Peyer's patch (tissue), 4 donors: ENCODE measurements at regions not wholly inside any gene's neighbourhood (a gene's known extent, or its start where the extent isn't known, plus 50 kb on each side); places are given as distances from the start of the nearest gene placed in this dataset.

ENCODE experiments used
- DNase-seq, 3 donors: peaks; one replicate each; pipeline ENCODE4 v3.0.0-alpha.2; 2017 to 2019
- H3K27ac ChIP-seq, 4 donors: fragments of 200-600 bp; sonication (generic); one replicate each; pipeline ENCODE4 v1.5.1; 2016 to 2019
- H3K27me3 ChIP-seq, 2 donors: fragments of 200-600 bp; sonication (generic); one replicate each; pipeline ENCODE4 v1.5.1; 2019
- H3K36me3 ChIP-seq, 3 donors: fragments of 200-600 bp; sonication (generic); one replicate each; pipeline ENCODE4 v1.5.1; 2016 to 2019
- H3K4me1 ChIP-seq, 4 donors: fragments of 200-600 bp; sonication (generic); one replicate each; pipeline ENCODE4 v1.5.1; 2016 to 2019
- H3K4me3 ChIP-seq, 4 donors: fragments of 200-600 bp; sonication (generic); 1 replicate in 3 of 4; 2 replicates in 1 of 4; pipeline ENCODE4 v1.5.1; 2016 to 2019; ENCODE audit warnings: mild to moderate bottlenecking in 1 of 4
- H3K9me3 ChIP-seq, 4 donors: fragments of 200-600 bp; sonication (generic); one replicate each; pipeline ENCODE4 v1.5.1; 2016 to 2019; ENCODE audit warnings: mild to moderate bottlenecking in 1 of 4
- POLR2A ChIP-seq, 2 donors: fragments of 450-650 bp; IDR thresholded peaks; one replicate each; pipeline ENCODE4 v1.5.1; 2017; ENCODE audit warnings: antibody characterized with exemption in 2 of 2, mild to moderate bottlenecking in 2 of 2, moderate library complexity in 2 of 2
- TF ChIP-seq, protein P1 (sequence below), 6 experiments: fragments of 450-650 bp in 4 of 6; fragments of 200-600 bp in 2 of 6; sonication (generic) in 1 of 6; IDR thresholded peaks; one replicate each; pipeline ENCODE4 v1.5.1; 2017 to 2019; ENCODE audit warnings: antibody characterized with exemption in 6 of 6, mild to moderate bottlenecking in 3 of 6, moderate library complexity in 1 of 6

DNA sequence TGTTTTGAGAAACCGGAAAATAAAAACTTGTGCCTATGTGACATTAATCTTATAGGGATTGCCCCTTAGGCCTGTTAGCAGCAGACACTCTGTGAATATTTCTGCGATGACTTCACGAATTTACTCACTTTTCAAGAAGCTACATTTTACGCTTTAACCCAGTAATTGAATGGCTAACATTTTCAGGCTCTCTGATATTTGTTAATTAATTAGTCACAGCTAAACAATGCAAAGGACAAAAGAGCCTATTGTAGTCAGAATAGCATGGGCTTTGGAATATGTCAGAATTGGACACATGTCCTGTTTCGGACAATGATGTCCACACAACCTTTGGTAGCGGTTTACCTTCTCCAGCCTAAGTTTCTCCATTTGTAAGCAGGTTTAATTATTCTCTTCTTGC lies 506.6 kb downstream of the EFNB2 start:
- Histone ChIP-seq H3K36me3 (no peaks in the 10 kb centered on the region), H3K4me3 (no peak overlapping the region), H3K9me3 (no peaks in the 10 kb centered on the region), H3K4me1 (no peaks in the 10 kb centered on the region), H3K27ac (no peak overlapping the region), H3K27me3 (no peaks in the 10 kb centered on the region)
- DNase-seq = no peak
- no peak for TF ChIP-seq POLR2A (IDR thresholded peaks at IDR 0.05)
- TF ChIP-seq, protein P1, sequence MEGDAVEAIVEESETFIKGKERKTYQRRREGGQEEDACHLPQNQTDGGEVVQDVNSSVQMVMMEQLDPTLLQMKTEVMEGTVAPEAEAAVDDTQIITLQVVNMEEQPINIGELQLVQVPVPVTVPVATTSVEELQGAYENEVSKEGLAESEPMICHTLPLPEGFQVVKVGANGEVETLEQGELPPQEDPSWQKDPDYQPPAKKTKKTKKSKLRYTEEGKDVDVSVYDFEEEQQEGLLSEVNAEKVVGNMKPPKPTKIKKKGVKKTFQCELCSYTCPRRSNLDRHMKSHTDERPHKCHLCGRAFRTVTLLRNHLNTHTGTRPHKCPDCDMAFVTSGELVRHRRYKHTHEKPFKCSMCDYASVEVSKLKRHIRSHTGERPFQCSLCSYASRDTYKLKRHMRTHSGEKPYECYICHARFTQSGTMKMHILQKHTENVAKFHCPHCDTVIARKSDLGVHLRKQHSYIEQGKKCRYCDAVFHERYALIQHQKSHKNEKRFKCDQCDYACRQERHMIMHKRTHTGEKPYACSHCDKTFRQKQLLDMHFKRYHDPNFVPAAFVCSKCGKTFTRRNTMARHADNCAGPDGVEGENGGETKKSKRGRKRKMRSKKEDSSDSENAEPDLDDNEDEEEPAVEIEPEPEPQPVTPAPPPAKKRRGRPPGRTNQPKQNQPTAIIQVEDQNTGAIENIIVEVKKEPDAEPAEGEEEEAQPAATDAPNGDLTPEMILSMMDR (IDR thresholded peaks at IDR 0.05) = no peak

DNA sequence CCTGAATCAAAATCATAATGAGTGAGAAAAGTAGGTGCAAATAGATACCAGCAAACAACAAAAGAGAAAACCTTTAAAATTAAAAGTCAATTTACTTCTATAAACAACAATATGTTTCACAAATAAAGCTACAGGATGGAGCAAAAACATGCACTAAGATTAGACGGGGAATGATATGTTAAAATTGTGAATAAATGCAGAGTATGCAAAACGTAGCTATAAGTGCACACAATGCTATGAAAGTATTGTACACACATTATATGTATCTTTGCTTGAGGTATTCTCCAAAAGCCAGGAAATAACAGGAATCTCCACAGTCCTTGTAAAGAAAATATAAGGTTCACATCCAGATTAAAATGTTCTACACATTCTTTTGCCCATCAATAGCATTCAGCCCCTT lies 523.9 kb downstream of the EFNB2 start:
- H3K9me3 ChIP-seq = no peaks in the 10 kb centered on the region
- H3K36me3 ChIP-seq = no peaks in the 10 kb centered on the region
- TF ChIP-seq, protein P1 (IDR thresholded peaks at IDR 0.05) = no peak
- no peak for TF ChIP-seq POLR2A (IDR thresholded peaks at IDR 0.05)
- no peaks in the 10 kb centered on the region for H3K4me1 ChIP-seq
- no peak overlapping the region for H3K4me3 ChIP-seq
- no peak for DNase-seq
- no peak overlapping the region for H3K27ac ChIP-seq
- H3K27me3 ChIP-seq = no peaks in the 10 kb centered on the region

DNA sequence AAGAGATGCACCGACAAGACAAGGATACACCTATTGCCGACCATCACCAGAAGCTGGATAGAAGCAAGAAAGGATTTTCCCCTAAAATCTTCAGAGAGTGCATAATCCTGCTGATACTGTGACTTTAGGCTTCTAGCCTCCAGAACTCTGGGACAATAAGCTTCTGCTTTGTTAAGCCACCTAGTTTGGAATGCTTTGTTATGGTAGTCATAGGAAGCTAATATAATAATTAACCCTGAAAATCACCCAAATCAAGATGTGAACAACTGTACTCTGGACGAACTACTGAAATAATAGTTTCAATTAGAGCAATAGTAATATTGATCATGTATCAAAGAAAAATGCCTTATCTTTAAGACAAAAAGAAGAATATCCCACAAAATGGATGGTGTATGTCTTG lies 524.6 kb downstream of the EFNB2 start:
- DNase-seq = no peak
- no peaks in the 10 kb centered on the region for H3K4me1 ChIP-seq

DNA sequence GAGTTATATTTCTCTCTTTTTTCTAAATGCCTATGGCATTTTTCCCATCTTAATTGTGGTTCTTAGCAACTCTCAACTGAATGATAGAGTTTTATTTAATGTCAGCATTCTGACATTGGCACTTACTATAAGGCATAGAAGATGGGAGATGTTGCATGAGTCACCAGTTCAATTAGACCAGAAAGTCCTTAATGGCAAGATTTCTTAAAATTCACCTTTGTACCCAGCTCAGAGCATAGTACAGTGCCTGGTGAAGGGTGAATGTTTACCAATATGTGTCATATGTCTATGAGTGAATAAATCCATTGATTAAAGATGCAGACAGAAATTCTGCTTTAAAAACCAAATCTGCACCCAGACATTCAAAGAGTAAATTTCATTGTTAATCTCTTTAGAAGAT lies 526.9 kb downstream of the EFNB2 start:
- no peak for DNase-seq
- H3K4me1 ChIP-seq = no peaks in the 10 kb centered on the region

More for the DNA sequence above, 524.6 kb downstream of the EFNB2 start:
- Histone ChIP-seq H3K27me3 (no peaks in the 10 kb centered on the region), H3K9me3 (no peaks in the 10 kb centered on the region), H3K27ac (no peak overlapping the region), H3K36me3 (no peaks in the 10 kb centered on the region), H3K4me3 (no peak overlapping the region)
- no peak for TF ChIP-seq POLR2A (IDR thresholded peaks at IDR 0.05)
- TF ChIP-seq, protein P1 (IDR thresholded peaks at IDR 0.05) = no peak

DNA sequence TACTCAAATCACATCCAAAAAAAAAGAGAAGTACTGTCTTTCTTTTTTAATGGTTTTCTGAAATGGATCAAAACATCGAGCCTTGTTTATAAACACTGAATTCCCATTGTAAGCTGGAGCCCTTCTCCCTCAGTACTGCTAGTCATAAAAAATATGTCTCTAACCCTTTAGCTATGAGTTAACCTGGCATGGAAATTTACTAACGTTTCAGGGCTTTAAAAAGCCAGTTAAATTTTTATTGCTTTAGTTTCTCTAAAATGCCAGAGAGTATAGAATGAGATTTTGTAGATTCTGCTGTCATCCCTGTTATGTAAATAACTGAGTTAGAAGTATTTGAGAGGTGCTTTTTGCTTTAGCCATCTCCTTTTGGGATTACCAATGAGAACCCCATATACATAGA lies 528.3 kb downstream of the EFNB2 start:
- no peaks in the 10 kb centered on the region for H3K36me3 ChIP-seq
- H3K27ac ChIP-seq = no peak overlapping the region
- H3K4me1 ChIP-seq = no peaks in the 10 kb centered on the region
- no peaks in the 10 kb centered on the region for H3K9me3 ChIP-seq
- TF ChIP-seq, protein P1 (IDR thresholded peaks at IDR 0.05) = no peak
- TF ChIP-seq POLR2A (IDR thresholded peaks at IDR 0.05) = no peak
- H3K4me3 ChIP-seq = no peak overlapping the region
- H3K27me3 ChIP-seq = no peaks in the 10 kb centered on the region
- no peak for DNase-seq

More for the DNA sequence above, 526.9 kb downstream of the EFNB2 start:
- H3K27me3 ChIP-seq = no peaks in the 10 kb centered on the region
- H3K27ac ChIP-seq = no peak overlapping the region
- no peaks in the 10 kb centered on the region for H3K36me3 ChIP-seq
- TF ChIP-seq, protein P1 (IDR thresholded peaks at IDR 0.05) = no peak
- TF ChIP-seq POLR2A (IDR thresholded peaks at IDR 0.05) = no peak
- H3K4me3 ChIP-seq = no peak overlapping the region
- no peaks in the 10 kb centered on the region for H3K9me3 ChIP-seq

DNA sequence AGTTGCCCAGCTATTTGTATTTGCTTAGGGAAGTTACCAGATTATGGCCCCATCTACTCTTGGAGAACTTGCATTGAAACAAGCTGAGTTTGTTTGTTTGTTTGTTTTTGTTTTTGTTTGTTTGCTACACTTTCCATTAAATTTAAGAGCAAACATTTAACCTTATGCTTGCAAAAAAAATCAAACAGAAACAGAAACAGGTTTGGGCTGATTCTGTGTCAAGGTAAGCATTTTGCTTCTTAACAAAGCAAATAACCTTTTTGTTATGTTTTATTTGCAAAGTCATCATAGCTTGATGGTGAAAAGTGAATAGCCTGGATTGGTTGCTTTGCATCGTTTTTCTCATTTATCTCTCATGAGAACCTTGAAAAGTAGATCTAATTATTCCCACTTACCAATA lies 531.8 kb downstream of the EFNB2 start:
- no peak for DNase-seq

More for the DNA sequence above, 531.8 kb downstream of the EFNB2 start:
- no peaks in the 10 kb centered on the region for H3K27me3 ChIP-seq
- no peaks in the 10 kb centered on the region for H3K36me3 ChIP-seq
- TF ChIP-seq, protein P1 (IDR thresholded peaks at IDR 0.05) = no peak
- no peak for TF ChIP-seq POLR2A (IDR thresholded peaks at IDR 0.05)
- H3K9me3 ChIP-seq = no peaks in the 10 kb centered on the region
- H3K4me1 ChIP-seq = no peaks in the 10 kb centered on the region
- no peak overlapping the region for H3K27ac ChIP-seq
- H3K4me3 ChIP-seq = no peak overlapping the region
